Suppressor macrophage treated with lipopolysaccharide for 1 hour (primary cell): ENCODE measurements at regions not wholly inside any gene's neighbourhood (a gene's known extent, or its start where the extent isn't known, plus 50 kb on each side); places are given as distances from the start of the nearest gene placed in this dataset.

ENCODE experiments used
- DNase-seq, 3 donors: peaks; one replicate each; pipeline ENCODE4 v3.0.0-alpha.2; 2020 to 2022

DNA sequence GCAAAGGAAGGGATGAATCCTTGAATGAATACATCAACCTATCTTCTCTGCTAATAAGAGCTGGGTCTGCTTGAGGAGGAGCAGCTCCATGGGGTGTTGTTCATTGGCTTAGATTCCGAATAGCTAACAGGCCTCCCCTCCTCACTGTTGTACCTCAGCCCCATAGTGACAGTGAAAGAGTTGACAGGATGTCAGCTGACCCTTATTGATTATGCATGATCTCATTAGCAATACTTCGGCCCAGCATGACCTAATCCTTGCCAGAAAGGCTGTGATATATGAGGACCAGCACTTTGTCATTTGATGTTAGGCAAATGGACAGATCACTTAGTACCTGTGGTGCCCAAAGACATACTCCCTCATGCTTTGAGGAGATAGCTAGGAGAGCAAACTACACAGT, 1333.7 kb upstream of the CELF4 start:
- no peak for DNase-seq

DNA sequence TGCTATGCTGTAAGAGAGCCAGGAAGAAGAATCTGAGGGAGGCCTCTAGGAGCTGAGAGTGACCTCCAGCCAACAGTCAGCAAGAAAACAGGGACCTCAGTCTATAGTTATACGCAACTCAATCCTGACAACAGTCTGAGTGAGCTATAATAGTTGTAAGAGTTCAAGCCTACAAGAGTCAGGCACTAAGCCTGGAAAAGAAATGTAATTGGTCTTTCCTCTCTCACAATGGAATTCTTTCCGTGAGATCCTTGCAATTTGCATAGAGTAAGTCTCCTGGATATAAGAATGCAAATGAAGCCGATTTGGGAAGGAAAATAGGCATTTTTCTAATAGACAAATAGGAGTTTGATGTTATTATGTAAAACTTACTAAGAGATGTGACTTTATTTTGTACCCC, 1332.6 kb upstream of the CELF4 start:
- DNase-seq: no peak

DNA sequence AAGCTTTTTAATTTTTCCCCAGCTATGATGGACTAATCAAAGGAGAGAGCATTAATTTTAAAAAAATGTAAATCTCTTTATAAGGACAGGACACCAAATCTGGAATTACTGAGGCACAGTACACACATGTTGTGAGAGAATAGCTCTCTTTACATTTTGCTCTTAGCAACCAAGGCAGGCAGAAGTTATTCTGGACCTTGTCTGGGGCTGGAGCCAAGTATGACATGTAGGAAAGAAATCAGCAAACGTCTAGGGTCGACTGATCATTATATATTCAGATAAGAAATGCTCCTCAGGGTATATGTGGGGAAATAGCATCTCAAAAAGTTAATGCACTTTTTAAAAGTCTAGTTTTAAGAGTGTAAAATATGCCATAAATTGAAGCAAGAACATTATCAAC, 1330.0 kb upstream of the CELF4 start:
- no peak for DNase-seq

DNA sequence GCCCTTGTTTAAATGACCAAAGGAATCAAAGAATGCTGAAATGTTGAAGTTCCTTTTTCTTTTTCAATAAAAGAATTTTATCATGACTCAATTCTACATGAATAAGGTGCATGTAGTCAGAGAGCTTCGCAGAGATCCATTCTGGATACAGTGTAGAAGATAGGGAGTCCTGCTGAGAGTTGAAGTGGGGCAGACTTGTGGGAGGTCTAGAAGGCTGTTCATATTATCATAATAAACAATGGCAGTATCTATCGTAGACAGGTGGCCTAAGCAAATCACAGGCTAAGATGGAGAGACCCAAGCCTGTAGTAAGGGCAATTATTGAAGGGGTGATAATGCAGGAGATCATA, 1322.0 kb upstream of the CELF4 start:
- no peak for DNase-seq

DNA sequence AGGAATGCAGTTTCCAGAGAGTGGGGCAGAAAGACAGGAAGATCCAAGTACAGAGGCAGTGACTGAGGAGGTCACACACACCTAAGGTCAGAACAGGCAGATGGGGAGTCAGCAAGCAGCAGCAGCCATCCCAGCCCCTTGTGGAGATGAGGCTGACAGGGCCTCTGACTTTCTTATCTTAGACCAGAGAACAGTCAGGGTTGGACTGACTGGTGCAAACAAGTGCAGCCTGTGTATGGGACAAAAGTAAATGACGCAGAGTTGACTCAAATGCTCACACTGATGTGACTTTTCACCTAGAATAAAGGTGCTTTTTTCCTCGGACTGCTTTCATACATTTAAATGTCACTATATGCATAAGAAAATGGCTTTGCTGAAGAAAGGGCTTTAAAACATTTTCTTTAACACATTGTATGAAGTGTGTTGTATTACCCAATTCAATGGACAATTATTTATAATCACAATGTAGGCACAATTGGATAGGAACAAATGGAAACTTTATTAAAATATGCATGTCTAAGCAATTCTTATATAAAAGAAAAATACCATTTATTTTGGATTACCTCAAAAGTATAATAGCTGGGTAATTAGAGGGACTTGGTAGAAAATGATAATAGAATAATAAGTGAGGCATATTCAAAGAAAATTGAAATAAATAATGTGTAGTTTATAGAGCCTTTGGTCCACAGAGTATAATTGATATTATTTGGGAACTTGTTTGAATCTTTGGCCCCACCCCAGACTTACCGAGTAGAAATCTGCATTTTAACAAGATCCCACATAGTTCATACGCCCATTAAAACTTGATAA, 1321.5 kb upstream of the CELF4 start:
- no peak for DNase-seq

DNA sequence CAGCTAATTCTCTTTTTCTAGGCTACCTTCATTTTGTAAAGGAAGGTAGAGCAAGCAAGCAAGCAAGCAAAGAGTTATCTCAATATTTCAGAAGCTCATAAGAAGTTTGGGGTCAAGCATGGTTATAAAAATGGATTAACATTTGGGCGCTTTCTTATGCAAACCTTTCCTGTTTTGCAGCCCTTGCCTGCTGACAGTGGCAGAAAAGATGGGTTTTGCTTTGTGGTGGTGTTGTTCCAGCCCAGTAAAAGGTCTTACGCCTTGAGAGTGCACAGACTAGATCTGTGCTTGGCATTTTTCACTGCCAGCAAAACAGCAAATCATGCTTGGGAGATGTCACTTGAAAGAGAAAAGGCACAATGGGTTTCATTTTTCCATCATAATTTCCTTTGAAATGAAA, 1320.6 kb upstream of the CELF4 start:
- no peak for DNase-seq

DNA sequence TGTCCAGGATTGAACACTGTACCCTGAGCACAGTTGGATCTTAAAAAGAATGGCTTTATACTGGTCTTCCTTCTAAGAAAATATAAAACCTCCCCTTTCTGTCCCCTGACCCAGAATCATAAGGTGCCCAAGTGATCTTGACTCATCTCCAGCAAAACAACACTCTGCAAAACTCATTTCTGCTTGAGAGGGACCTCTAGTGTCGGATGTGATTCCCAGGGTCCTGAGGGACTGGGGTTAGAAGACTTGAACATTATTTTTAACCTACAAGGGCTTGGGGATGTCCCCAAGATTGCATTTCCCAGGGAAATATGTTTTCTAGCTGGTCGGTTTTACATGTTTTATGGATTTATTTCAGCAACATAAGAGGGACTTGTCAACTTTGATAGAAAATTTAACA, 1318.5 kb upstream of the CELF4 start:
- DNase-seq: no peak

DNA sequence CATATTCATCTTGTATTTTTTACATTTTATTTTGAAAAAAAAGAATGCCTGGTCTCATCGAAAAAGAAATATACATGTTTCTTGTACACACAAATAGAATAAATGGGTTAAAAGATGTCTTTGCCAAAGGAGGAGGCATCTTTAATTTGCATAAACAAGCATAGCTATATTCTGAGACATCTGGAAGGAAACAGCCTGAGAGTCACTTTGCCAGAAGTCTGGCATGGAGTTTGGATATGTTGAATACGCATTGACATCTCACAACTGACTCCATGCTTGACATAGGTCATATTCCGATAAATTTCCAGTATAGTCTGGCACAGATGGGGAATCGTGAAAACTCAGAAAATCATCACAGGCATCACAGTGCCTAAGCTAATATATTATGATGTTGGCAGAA, 1317.5 kb upstream of the CELF4 start:
- no peak for DNase-seq

DNA sequence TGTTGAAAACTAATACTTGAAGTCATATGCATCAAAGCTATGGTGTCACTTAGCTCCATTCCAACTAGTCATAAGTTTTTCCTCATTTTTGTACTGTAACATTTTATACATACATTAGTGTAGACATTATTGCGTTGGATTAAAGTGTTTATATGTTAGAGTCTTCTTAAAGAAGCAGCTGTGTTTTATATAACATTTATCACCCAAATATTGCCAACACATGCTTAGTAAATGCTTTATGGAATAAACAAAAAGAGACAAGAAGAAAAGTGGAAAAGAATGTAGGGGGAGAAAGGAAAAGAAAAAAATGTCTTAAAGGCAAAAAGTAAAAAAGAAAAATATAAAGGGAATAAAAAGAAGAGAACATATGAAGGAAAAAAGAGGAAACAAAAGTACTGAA, 1314.3 kb upstream of the CELF4 start:
- DNase-seq: no peak

DNA sequence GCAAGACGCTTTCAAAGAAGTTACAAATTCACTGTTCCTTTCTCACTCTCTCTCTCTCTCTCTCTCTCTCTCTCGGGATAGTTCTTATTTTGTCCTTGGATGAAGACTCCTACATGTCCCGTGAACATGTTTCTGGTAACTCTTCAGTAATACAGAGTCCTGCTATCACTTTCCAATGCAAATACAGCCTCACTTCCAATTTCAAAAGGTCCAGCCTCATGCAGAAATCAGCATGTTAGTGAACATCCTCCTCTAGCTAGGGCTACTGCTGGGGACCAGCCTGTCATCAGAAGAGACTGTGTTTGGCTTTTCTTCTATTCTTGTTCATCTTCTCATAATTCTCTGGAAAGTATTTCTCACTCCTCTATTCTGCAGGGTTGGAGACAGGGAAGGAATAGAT, 1306.7 kb upstream of the CELF4 start:
- DNase-seq: no peak

DNA sequence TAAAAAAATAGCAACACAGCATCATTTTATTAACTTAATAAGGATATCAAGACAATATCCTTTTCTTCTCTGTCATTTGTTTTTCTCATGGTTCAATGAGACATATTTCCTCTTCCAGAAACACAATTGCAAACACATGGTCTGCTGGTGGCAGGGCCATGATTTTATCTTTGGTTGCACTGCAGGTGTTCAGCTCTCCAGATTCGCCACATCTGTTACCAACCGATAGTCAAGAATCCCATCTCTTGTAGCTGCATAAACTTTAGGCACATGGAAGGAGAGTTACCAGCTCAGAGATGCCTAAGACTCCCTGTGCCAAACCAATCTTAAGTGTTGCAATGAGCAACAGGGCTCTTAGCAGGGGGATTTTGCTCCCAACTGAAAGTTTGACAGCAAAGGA, 1303.2 kb upstream of the CELF4 start:
- no peak for DNase-seq

DNA sequence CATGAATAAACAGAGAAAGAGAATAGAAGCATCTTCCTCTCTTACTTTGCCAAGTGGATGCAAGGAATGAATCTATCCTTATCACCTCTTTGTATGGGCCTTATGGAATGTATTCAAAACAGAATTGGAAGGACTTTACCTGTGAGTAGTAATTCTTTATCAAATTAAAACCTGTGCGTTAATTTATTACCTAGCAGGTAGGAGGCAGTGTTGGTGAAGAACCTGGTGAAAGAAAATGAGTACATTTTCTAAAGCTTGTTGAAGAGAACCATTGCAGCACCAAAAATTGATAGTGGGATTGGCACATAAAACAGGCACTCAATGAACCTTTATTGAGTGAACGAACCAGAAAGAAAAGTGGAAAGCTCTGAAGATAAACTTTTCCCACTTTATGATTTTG, 1302.1 kb upstream of the CELF4 start:
- no peak for DNase-seq

DNA sequence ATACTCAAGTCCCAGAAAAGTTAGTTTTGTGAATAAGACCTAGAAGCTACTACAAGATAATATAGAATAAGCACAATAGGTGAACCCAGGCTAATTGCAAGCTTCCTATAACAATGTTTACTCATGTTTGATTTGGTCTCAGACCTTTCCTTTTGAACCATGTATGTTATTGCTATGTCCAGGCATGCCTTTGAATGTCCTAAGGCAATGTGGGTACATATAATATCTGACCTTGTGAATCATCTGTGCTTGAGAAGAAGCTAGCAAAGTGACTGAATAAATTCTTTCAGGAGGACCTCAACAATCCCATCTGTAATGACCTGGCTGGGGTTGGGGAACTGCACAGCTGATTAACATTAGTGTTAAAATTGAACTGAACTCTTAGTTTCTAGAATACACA, 1285.9 kb upstream of the CELF4 start:
- DNase-seq: no peak

DNA sequence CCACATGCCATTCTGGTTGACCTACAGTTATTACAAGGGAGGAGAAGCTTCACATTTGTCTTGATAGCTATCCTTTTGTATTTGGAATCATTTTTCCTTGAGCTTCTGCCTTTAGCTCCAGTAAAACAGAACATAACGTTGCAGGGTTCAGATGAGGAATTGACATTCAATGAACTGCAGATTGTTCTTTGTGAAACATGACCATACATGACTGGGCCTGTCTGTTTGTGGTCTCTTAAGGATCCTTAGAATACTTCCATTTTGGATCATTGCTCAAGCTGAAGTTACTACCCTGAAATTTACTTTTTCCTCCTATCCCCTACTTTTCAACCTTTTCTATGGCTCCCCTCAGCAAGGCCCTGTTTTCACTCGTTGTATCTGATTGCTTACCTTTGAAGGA, 1281.7 kb upstream of the CELF4 start:
- no peak for DNase-seq

DNA sequence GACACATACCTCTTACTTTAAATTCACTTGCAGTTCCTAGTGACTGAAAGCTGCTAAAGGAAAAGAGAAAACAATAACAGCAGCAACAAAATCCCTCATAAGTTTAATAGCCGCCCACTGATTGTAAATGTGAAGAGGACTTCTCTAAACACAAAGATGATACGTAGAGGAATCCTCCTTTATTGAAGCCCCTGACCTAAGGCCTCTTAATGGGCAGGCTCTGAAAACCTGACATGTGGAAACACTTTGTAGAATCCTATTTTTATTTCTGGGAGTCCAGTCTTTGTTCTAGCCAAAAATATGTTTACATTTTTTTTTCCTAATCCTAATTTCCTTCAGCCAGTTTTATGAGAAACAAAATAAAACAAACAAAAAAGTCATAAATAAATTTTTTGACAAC, 1277.7 kb upstream of the CELF4 start:
- no peak for DNase-seq

DNA sequence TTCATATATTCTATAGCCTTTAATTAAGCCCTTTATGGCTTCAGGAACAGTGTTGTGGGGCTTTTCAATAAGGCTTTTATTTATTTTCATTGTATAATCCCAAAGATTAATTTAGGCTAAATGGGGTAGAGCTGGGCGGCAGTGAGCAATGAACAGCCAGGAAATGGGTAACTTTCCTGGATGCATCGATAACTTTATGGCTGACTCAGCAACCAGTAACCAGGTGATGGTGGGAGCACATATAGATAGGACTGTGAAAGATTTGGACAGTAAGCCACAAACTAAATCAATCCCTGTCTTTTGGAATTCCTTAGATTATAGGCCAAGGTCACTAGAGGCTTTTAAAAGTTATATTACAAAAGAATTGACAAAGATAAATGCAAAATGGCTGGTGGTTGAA, 1260.6 kb upstream of the CELF4 start:
- DNase-seq: no peak

DNA sequence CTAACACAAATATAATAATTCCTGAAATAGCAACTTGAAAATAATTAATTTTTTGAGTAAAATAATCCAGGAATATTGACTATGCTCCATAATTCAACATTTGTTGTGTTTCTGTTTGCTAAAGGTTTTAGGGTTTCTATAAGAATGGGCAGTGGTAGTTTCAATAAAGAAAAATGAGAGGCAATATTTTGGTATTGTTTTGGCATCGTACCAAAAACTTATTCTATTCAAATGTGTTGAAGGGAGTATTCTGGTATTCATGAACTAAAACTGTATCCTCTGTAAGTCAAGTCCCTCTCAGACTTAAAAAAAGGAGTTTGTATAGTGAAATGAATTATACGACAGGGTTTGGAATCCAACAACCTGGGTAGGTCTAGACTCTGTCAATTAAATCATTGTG, 1245.6 kb upstream of the CELF4 start:
- DNase-seq: no peak

DNA sequence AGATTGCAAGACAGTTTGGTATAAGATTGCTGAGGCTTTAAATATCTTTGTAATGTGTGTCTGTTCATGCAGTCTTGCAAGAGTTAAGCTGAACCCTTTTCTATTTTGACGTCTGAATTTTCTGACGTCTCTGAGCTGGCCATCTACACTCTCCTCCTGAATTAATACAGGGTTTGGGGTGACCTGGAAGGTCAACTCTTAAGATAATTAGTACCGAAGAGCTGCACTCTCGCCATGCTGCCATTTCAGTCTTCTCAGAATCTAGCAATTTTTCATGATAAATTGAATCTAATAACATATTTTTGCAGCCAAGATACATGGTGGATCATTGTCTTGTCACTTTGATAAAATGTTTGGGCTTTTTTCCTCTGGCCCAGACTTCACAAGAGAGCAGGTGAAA, 1245.2 kb upstream of the CELF4 start:
- no peak for DNase-seq

DNA sequence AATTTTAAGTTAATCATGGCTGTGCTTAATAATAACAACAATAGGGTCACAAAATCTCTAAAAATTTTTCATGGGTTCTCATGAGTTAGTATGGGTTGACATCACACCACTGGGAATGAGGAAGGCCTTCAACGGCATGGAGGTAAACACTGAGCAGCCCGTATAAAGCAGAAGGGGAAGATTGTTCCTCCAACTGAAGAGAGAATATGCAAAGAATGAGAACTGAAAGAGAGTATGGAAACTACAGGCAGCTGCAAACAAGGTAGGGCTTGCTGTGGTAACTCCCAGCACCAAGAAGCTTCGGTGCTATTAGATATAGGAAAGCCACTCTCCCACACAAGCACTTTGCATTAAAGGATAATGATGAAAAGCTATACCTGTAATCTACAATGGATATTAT, 1242.3 kb upstream of the CELF4 start:
- DNase-seq: no peak

DNA sequence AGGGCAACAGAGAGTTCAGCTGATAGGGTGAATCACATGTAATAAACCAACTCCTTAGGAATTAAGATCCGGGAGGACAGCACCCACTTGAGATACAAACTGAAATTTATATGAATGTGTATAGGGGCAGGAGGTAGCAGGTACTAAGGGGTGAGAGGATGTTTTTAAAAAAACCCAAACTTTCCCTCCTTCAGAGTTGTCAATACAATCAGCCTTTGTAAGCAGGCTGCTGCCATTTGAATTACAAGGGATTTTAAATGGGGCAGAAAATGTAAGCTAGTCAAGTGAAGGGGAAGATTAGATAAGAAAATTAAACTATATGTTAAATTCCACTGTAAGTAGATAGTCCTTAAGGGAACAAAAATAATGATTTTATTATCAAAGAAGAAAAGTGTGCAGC, 1239.7 kb upstream of the CELF4 start:
- no peak for DNase-seq

DNA sequence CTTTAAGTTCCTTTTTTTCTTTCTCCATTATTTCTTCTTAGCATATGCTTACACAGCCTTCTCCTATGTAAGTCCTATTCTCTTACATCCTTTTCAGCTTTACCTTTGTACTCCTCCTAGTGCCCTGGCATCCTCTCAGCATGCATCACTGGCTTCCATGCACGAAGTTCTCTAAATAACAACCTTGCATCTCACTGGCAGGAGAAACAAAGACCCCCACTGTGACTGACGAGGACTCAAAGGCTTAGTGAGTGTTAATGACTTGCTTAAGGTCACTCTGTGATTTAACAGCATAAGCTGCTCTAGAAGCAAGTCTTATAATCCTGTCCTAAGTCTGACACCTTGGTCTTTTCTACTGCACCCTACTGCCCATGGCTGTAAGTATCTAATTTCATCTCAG, 1236.0 kb upstream of the CELF4 start:
- DNase-seq: no peak

DNA sequence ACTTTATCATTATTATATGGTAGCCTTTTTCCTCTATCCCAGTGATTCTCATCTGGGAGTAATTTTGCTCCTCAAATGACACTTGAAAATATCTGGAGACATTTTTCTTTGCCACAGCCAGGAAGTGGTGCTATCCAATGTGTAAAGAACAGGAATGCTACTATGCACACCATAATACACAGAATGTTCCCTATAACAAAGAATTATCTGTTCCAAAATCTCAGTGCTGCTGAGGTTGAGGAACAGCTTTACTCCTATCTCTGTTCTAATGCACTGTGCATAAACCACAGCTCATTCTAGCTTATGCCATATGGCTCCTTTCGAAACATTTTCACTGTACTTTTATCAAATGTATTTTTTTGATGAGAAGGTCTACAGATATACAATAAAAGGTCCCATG, 1231.2 kb upstream of the CELF4 start:
- no peak for DNase-seq

DNA sequence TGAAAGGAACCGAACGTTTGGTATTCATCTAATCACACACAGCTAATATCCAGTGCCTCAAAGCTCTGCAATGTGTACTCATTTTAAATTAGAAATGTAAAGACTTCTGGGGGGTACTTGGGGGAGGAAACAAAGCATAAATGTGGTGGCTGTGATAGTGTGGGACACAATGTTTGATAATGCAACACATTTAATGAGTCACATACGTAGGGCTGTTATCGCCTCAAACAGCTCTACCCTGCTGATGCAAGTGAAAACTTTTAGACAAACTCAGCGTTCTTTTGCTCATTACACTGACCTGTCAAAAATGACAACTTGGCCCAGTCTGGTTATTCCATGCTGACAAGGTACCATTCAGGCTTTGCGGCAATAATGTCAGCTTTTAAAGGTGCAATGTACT, 1227.1 kb upstream of the CELF4 start:
- no peak for DNase-seq

DNA sequence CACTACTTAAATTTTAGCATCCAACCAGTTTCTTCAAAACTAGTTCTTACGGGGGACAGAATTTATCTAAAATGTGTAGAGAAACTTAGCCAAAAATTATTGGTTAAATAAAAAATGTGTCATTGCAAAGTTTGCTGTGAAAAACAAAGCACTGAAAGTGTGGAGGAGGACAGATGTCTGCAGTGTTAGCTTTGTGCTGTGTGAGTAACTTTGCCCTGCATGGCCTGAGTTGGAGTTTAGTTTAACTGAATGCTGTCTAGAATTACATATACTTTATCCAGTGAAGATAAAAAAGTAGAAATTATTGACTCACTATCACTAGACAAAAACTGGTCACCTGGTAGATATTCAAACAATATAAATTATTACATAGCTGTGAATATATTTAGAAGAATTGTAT, 1225.2 kb upstream of the CELF4 start:
- DNase-seq: no peak

DNA sequence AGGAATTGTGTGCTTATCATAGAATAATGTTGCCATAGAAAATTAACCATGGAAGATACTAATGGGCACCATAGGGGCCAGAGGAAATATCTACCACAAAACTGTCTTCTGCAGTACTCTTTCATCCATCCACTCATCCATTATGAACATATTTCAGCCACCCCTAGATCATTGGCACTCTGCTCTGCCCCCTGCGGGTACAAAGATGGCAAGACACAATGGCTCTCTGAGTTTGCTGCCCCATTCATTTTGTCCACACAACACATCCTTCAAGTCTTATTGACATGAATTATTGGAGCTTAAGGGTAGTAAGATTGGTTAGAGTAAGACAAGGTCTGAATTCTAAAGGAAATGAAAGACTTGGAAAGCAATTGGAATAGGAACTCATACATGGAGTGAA, 1224.7 kb upstream of the CELF4 start:
- no peak for DNase-seq

DNA sequence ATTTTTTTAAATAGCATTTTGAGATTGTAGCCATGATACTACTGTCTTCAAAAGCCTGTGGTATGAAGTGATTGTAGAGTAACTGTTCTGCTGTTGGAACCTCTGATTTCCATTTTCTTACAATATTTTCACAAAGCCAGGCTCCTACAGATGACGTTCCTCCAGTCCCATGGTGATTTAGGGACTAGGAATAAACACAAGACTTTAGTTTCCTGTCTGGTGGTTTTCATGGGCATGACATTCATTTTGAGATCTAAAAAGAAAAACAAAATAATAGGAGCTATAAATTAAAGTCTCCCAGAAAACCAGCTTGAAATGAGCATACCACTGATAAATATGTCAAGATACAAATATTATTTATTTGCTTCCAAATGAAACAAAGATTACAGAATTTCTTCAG, 1223.5 kb upstream of the CELF4 start:
- DNase-seq: no peak
